WERI-Rb-1 (cell line): ENCODE measurements at regions not wholly inside any gene's neighbourhood (a gene's known extent, or its start where the extent isn't known, plus 50 kb on each side); places are given as distances from the start of the nearest gene placed in this dataset.

Experiments used
- DNase-seq: peaks from one replicate; pipeline ENCODE4 v3.0.0-alpha.2; 2020
- H3K27ac ChIP-seq: fragments of 250-450 bp; sonication (Bioruptor Pico); 2 replicates; pipeline ENCODE4 v1.5.1; 2020; ENCODE audit warnings: mild to moderate bottlenecking, moderate library complexity
- H3K27me3 ChIP-seq: fragments of 250-450 bp; sonication (Bioruptor Pico); 2 replicates; pipeline ENCODE4 v1.5.1; 2021; ENCODE audit warnings: mild to moderate bottlenecking, low read depth, moderate library complexity; ENCODE audit not compliant: insufficient read depth, severe bottlenecking
- H3K36me3 ChIP-seq: fragments of 250-450 bp; sonication (Bioruptor Pico); 2 replicates; pipeline ENCODE4 v1.5.1; 2020; ENCODE audit warnings: mild to moderate bottlenecking, moderate library complexity
- H3K4me3 ChIP-seq: 2 replicates; pipeline ENCODE4 v1.5.1; 2011; ENCODE audit warnings: low read depth, mild to moderate bottlenecking, control low read depth, low read length
- H3K9me3 ChIP-seq: fragments of 250-450 bp; sonication (Bioruptor Pico); 2 replicates; pipeline ENCODE4 v1.5.1; 2021; ENCODE audit warnings: mild to moderate bottlenecking, moderate library complexity; ENCODE audit not compliant: severe bottlenecking
- CTCF ChIP-seq: IDR thresholded peaks from 2 replicates; pipeline ENCODE4 v1.5.1; 2011; ENCODE audit warnings: low read depth, mild to moderate bottlenecking, control low read depth, inconsistent platforms, low read length

GRCh38 chr2:53460937-53461336 is 306.7 kb upstream of the CHAC2 start:
- Histone ChIP-seq H3K36me3 (no peaks in the 10 kb centered on the region), H3K9me3 (no peaks in the 10 kb centered on the region), H3K27me3 (no peaks in the 10 kb centered on the region), H3K27ac (no peak overlapping the region), H3K4me3 (no peak overlapping the region)
- TF ChIP-seq CTCF: no peak
- no peak for DNase-seq

- Histone ChIP-seq H3K36me3 (no peaks in the 10 kb centered on the region), H3K27ac (no peak overlapping the region), H3K9me3 (no peaks in the 10 kb centered on the region), H3K27me3 (no peaks in the 10 kb centered on the region), H3K4me3 (no peak overlapping the region)
- TF ChIP-seq CTCF: no peak
- no peak for DNase-seq
Observed at GRCh38 chr2:53460347-53460746, 307.3 kb upstream of the CHAC2 start.

GRCh38 chr2:53455094-53455493 is 312.5 kb upstream of the CHAC2 start:
- no peaks in the 10 kb centered on the region for H3K27me3 ChIP-seq
- no peak overlapping the region for H3K27ac ChIP-seq
- no peaks in the 10 kb centered on the region for H3K36me3 ChIP-seq
- H3K4me3 ChIP-seq: no peak overlapping the region
- no peak for DNase-seq
- TF ChIP-seq CTCF: no peak
- H3K9me3 ChIP-seq: no peaks in the 10 kb centered on the region

GRCh38 chr2:53452957-53453748 is 314.5 kb upstream of the CHAC2 start:
- Histone ChIP-seq H3K4me3 (no peak overlapping the region), H3K36me3 (no peaks in the 10 kb centered on the region), H3K9me3 (no peaks in the 10 kb centered on the region), H3K27ac (no peak overlapping the region), H3K27me3 (no peaks in the 10 kb centered on the region)
- DNase-seq: no peak
- no peak for TF ChIP-seq CTCF

GRCh38 chr2:53452400-53452799 is 315.2 kb upstream of the CHAC2 start:
- no peaks in the 10 kb centered on the region for H3K36me3 ChIP-seq

More at GRCh38 chr2:53452400-53452799, 315.2 kb upstream of the CHAC2 start:
- Histone ChIP-seq H3K4me3 (no peak overlapping the region), H3K9me3 (no peaks in the 10 kb centered on the region), H3K27ac (no peak overlapping the region), H3K27me3 (no peaks in the 10 kb centered on the region)
- TF ChIP-seq CTCF: no peak
- DNase-seq: no peak
